OCI-LY7 (cell line): ENCODE measurements at regions not wholly inside any gene's neighbourhood (a gene's known extent, or its start where the extent isn't known, plus 50 kb on each side); places are given as distances from the start of the nearest gene placed in this dataset.
"Not testable (repeated sequence)": the region's sequence is repeated elsewhere in the genome, so short reads cannot be mapped to it uniquely, and the experiment has no call there.

Source experiments
- BruUV-seq: library from RNA; stranded (reverse); fragments of 400-500 nt; replicated peaks from 2 replicates; lab custom pipeline; 2021; lab: Mats Ljungman, UMichigan
- CTCF ChIA-PET: fragments of 300-600 bp; sonication (Branson Sonifier 250); formaldehyde crosslinking; loops from one replicate; lab custom pipeline; 2022; ENCODE audit warnings: antibody characterized with exemption; ENCODE audit not compliant: unreplicated experiment; lab: Charles Lee
- POLR2A ChIA-PET: fragments of 300-600 bp; sonication (Branson Sonifier 250); formaldehyde crosslinking; loops from one replicate; lab custom pipeline; 2022; ENCODE audit warnings: antibody characterized with exemption; lab: Charles Lee
- DNase-seq: peaks from one replicate; pipeline ENCODE4 v3.0.0-alpha.2; 2015; ENCODE audit warnings: low spot score
- H2AFZ ChIP-seq: fragments of 200-600 bp; sonication (generic), shearing (Covaris generic); 2 replicates; pipeline ENCODE4 v1.6.1; 2014; ENCODE audit warnings: mild to moderate bottlenecking, antibody characterized with exemption, low read length, moderate library complexity
- H3K27ac ChIP-seq: fragments of 200-600 bp; sonication (generic); 2 replicates; pipeline ENCODE4 v1.5.1; 2014; ENCODE audit warnings: mixed run types, low read depth, mild to moderate bottlenecking, moderate library complexity, low read length, inconsistent platforms; ENCODE audit not compliant: poor library complexity, severe bottlenecking
- H3K36me3 ChIP-seq: fragments of 200-600 bp; sonication (generic); 2 replicates; pipeline ENCODE4 v1.6.1; 2014; ENCODE audit warnings: mild to moderate bottlenecking, antibody characterized with exemption, low read length, moderate library complexity, mixed read lengths; ENCODE audit not compliant: insufficient read depth
- H3K4me1 ChIP-seq: fragments of 200-600 bp; sonication (generic); 2 replicates; pipeline ENCODE4 v1.5.1; 2014; ENCODE audit warnings: mild to moderate bottlenecking, low read length; ENCODE audit not compliant: insufficient read depth, poor library complexity, severe bottlenecking
- H3K4me2 ChIP-seq: fragments of 200-600 bp; sonication (generic); 2 replicates; pipeline ENCODE4 v1.6.1; 2014; ENCODE audit warnings: mild to moderate bottlenecking, low read length
- H3K4me3 ChIP-seq: fragments of 200-600 bp; sonication (generic); 2 replicates; pipeline ENCODE4 v1.5.1; 2014; ENCODE audit warnings: mild to moderate bottlenecking, low read depth, low read length; ENCODE audit not compliant: poor library complexity, severe bottlenecking
- H3K79me2 ChIP-seq: fragments of 200-600 bp; sonication (generic); 2 replicates; pipeline ENCODE4 v1.6.1; 2016; ENCODE audit warnings: low read depth, mild to moderate bottlenecking, low read length, moderate library complexity, mixed read lengths; ENCODE audit not compliant: insufficient read depth
- H3K9me2 ChIP-seq: fragments of 200-600 bp; sonication (generic); 2 replicates; pipeline ENCODE4 v1.6.1; 2016; ENCODE audit warnings: mild to moderate bottlenecking, low read length, mixed read lengths; ENCODE audit not compliant: insufficient read depth
- H3K9me3 ChIP-seq: fragments of 200-600 bp; sonication (generic); 2 replicates; pipeline ENCODE4 v1.6.1; 2014; ENCODE audit warnings: mild to moderate bottlenecking, mixed run types, low read length, mixed read lengths
- H4K20me1 ChIP-seq: fragments of 200-600 bp; sonication (generic); 2 replicates; pipeline ENCODE4 v1.6.1; 2014; ENCODE audit warnings: mild to moderate bottlenecking, antibody characterized with exemption, low read length, moderate library complexity, mixed read lengths; ENCODE audit not compliant: insufficient read depth
- EZH2phosphoT487 ChIP-seq: fragments of 200-600 bp; sonication (generic); IDR thresholded peaks from 2 replicates; pipeline ENCODE4 v1.6.1; 2018; ENCODE audit warnings: low read depth, borderline replicate concordance, mild to moderate bottlenecking, mixed run types, antibody characterized with exemption, low read length, moderate library complexity, mixed read lengths
- intact Hi-C: fragments of 100-400 bp; cut with micrococcal nuclease; formaldehyde crosslinking; loops from one replicate; pipeline ENCODE4 v1.10.0; 2022; ENCODE audit not compliant: unreplicated experiment
- TF ChIP-seq, protein P1 (sequence below): fragments of 200-600 bp; sonication (generic); conservative IDR thresholded peaks from 2 replicates; pipeline ENCODE4 v1.5.1; 2014; ENCODE audit warnings: mild to moderate bottlenecking, antibody characterized with exemption, low read length, moderate library complexity, mixed read lengths

DNA sequence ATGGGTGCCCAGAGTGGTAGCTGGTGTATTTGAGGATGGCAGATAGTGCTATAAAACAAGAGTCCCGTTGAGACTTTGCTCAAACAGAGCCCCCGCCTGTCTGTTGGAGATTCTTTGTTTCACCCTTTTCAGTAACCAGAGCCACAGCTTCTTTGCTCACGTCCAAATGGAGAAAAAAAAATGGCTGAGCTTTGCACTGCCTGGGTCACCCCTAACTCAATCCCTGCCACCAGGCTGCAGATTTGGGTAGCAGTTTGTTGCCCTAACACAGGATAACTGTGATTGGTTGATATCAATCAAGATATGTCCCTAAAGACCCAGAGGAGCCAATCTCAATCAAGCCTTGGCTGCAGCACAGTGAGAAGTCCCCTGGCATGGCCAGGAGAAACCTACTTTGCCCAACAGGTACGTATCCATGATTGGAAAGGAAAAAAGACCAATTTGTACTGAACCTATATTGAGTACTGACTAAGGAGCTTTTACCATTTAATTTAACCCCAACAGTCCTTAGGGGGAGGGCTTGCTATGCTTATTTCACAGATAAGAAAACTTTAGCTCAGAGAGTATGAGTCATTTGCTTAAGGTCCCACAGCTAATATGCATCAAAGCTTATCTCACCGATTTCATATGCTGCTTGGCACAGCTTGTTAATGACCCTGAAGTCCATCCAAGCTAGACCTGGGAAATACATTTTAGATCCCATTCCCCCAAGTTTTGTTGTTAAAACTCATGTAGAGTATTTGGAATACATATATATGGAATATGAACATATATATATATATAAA lies 72.0 kb upstream of the SH3BP4 start:
- Histone ChIP-seq H3K79me2 (no peaks in the 10 kb centered on the region), H4K20me1 (no peaks in the 10 kb centered on the region), H3K4me2 (no peak overlapping the region), H3K27ac (no peak overlapping the region), H3K36me3 (no peaks in the 10 kb centered on the region), H3K4me3 (no peak overlapping the region), H2AFZ (no peak overlapping the region), H3K9me2 (no peaks in the 10 kb centered on the region), H3K9me3 (peaks cover 15% of the 10 kb centered on the region; the same call in 1 of the 2 replicates), H3K4me1 (no peaks in the 10 kb centered on the region)
- no TSS peak for BruUV-seq
- intact Hi-C loops: no loop called here
- ChIA-PET POLR2A (no interaction called here), CTCF (no interaction called here)
- no peak for DNase-seq
- no peak for TF ChIP-seq EZH2phosphoT487
- TF ChIP-seq, protein P1, sequence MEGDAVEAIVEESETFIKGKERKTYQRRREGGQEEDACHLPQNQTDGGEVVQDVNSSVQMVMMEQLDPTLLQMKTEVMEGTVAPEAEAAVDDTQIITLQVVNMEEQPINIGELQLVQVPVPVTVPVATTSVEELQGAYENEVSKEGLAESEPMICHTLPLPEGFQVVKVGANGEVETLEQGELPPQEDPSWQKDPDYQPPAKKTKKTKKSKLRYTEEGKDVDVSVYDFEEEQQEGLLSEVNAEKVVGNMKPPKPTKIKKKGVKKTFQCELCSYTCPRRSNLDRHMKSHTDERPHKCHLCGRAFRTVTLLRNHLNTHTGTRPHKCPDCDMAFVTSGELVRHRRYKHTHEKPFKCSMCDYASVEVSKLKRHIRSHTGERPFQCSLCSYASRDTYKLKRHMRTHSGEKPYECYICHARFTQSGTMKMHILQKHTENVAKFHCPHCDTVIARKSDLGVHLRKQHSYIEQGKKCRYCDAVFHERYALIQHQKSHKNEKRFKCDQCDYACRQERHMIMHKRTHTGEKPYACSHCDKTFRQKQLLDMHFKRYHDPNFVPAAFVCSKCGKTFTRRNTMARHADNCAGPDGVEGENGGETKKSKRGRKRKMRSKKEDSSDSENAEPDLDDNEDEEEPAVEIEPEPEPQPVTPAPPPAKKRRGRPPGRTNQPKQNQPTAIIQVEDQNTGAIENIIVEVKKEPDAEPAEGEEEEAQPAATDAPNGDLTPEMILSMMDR: no peak

GRCh38 chr2:234876621-234877020 lies 75.2 kb upstream of the SH3BP4 start:
- POLR2A ChIA-PET, H3K36me3 ChIP-seq, H3K27ac ChIP-seq, BruUV-seq, DNase-seq, H2AFZ ChIP-seq, H3K4me3 ChIP-seq, CTCF ChIA-PET, H3K4me1 ChIP-seq, H3K4me2 ChIP-seq, intact Hi-C loops, H3K9me2 ChIP-seq, H4K20me1 ChIP-seq, H3K79me2 ChIP-seq: not testable (repeated sequence)
- H3K9me3 ChIP-seq: peaks cover 12% of the 10 kb centered on the region; the same call in 1 of the 2 replicates

GRCh38 chr2:234874347-234875046 lies 77.3 kb upstream of the SH3BP4 start:
- H3K9me2 ChIP-seq: no peaks in the 10 kb centered on the region
- no peak overlapping the region for H2AFZ ChIP-seq
- H3K36me3 ChIP-seq: no peaks in the 10 kb centered on the region
- intact Hi-C loops: no loop called here
- BruUV-seq: no TSS peak
- no peak for TF ChIP-seq EZH2phosphoT487
- TF ChIP-seq, protein P1: no peak
- no peaks in the 10 kb centered on the region for H3K79me2 ChIP-seq
- H3K4me2 ChIP-seq: no peak overlapping the region
- no peaks in the 10 kb centered on the region for H3K4me1 ChIP-seq
- no peaks in the 10 kb centered on the region for H3K9me3 ChIP-seq
- DNase-seq: no peak
- CTCF ChIA-PET: no interaction called here
- no peak overlapping the region for H3K4me3 ChIP-seq
- POLR2A ChIA-PET: interaction anchor here (0.7 kb wide), 1 partner anchor 318 kb away, joined by 3 read pairs; no protein-coding TSS in a partner anchor
- no peaks in the 10 kb centered on the region for H4K20me1 ChIP-seq
- H3K27ac ChIP-seq: no peak overlapping the region
